Ectodermal cell (in vitro differentiated cells): ENCODE measurements at regions not wholly inside any gene's neighbourhood (a gene's known extent, or its start where the extent isn't known, plus 50 kb on each side); places are given as distances from the start of the nearest gene placed in this dataset.

ENCODE experiments used
- H3K27ac ChIP-seq: 2 replicates; pipeline ENCODE4 v1.7.0; 2013; ENCODE audit warnings: mild to moderate bottlenecking, low read depth, low read length; ENCODE audit not compliant: insufficient read depth, poor library complexity, severe bottlenecking
- H3K27me3 ChIP-seq: 2 replicates; pipeline ENCODE4 v1.7.0; 2013; ENCODE audit warnings: mild to moderate bottlenecking, low read length; ENCODE audit not compliant: insufficient read depth, control insufficient read depth, poor library complexity, severe bottlenecking
- H3K36me3 ChIP-seq: one replicate; pipeline ENCODE4 v1.7.0; 2013; ENCODE audit warnings: low read length; ENCODE audit not compliant: control insufficient read depth, insufficient read depth
- H3K4me1 ChIP-seq: one replicate; pipeline ENCODE4 v1.7.0; 2013; ENCODE audit warnings: low read length; ENCODE audit not compliant: control insufficient read depth, insufficient read depth
- H3K4me3 ChIP-seq: 2 replicates; pipeline ENCODE4 v1.7.0; 2013; ENCODE audit warnings: low read depth, low read length, control low read depth; ENCODE audit not compliant: insufficient read depth
- H3K9me3 ChIP-seq: 2 replicates; pipeline ENCODE4 v1.7.0; 2013; ENCODE audit warnings: mild to moderate bottlenecking, low read length, moderate library complexity; ENCODE audit not compliant: control insufficient read depth
- WGBS, 2 experiments: methylation state at CpG; one replicate each; pipeline ENCODE4 v1.1.7; 2013; ENCODE audit warnings: missing lambda C conversion rate in 2 of 2; 5-methylcytosine and 5-hydroxymethylcytosine counted together

DNA sequence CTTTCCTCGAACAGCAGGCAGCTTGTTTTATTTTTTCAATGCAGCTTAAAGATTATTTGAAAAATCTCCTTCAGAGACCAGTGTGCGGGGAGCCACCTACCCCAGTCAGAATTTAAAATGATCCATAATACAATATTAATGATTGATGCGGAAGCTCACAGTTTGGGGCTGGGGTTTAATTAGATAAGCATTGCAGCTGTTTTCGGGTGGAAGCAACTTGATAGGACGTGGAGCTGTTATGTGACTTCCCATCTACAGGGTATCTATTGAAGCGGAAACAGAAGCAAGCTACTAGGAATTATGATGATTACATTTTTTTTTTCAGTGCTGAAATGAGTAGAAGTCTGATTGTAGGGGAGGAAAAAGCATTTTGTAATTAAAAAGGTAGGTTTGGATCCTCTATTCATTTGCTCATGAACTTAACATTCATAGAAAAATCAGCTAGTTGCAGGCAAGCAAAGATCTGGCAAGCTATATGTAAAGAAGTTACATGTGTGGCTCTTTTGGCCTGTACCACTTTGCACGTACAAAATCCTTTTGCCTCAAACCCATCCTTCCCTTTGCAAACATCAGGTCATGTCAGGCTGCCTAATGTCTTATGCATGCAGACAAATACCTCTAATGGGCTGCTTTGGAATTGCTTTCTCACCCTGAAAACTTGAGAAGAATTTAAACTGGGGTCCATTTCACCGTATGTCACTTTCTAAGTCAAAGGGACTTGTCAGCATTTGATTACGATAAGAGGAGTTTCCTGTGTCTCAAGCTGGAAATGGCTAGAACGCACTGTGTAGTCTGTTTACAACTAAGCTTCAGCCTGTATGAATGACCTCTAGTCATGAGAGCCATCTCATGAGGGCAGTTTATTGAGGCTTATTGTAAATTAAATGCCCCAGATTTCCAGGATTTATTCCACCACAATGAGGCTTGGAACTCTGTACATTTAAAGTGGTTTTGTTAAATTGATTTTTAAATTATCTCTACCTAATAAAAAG, 267.1 kb upstream of the TMTC4 start:
- H3K4me3 ChIP-seq, result no peak overlapping the region
- H3K36me3 ChIP-seq, result no peaks in the 10 kb centered on the region
- H3K9me3 ChIP-seq, result no peaks in the 10 kb centered on the region
- WGBS, 2 experiments, result 92% methylated on average over 9 to 10 of the region's 10 CpGs
- no peaks in the 10 kb centered on the region for H3K4me1 ChIP-seq
- H3K27ac ChIP-seq, result no peak overlapping the region
- H3K27me3 ChIP-seq, result no peaks in the 10 kb centered on the region

DNA sequence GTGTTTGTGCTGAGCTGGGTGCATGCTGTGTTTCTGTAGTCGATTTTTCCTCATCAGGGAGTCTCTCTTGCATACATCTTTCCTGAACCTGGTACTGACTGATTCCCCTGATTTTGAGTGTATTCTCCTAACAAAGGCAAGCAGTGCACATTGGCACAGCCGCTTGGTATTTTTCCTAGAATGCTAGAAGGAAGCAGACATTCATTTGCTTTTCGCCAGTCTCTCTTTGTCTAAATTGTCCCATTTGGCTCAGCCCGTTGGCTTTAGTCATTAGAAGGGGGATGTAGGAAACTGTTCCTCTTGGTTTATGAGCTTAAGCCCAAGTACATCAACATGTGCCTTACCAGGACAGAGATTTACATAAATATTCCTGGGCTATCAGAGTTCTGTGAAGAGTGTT, 266.1 kb upstream of the TMTC4 start:
- H3K9me3 ChIP-seq, result no peaks in the 10 kb centered on the region
- no peaks in the 10 kb centered on the region for H3K4me1 ChIP-seq
- no peak overlapping the region for H3K4me3 ChIP-seq
- H3K27me3 ChIP-seq, result no peaks in the 10 kb centered on the region
- 92 to 94% methylated on average over 4 of the region's 4 CpGs for WGBS, 2 experiments
- no peak overlapping the region for H3K27ac ChIP-seq
- H3K36me3 ChIP-seq, result no peaks in the 10 kb centered on the region

GRCh38 chr13:100933841-100934240, 259.2 kb upstream of the TMTC4 start:
- Histone ChIP-seq H3K27ac (no peak overlapping the region), H3K4me3 (no peak overlapping the region), H3K4me1 (no peaks in the 10 kb centered on the region), H3K9me3 (no peaks in the 10 kb centered on the region), H3K27me3 (no peaks in the 10 kb centered on the region), H3K36me3 (no peaks in the 10 kb centered on the region)
- WGBS, 2 experiments, result 100% methylated on average over 1 of the region's 1 CpG; no CpG with 5 or more reads in 1 of the 2 experiments

GRCh38 chr13:100922599-100922998, 248.0 kb upstream of the TMTC4 start:
- Histone ChIP-seq H3K4me3 (no peak overlapping the region), H3K27ac (no peak overlapping the region), H3K27me3 (no peaks in the 10 kb centered on the region), H3K9me3 (no peaks in the 10 kb centered on the region), H3K36me3 (no peaks in the 10 kb centered on the region), H3K4me1 (no peaks in the 10 kb centered on the region)
- WGBS, 2 experiments, result 91 to 97% methylated on average over 3 of the region's 3 CpGs

DNA sequence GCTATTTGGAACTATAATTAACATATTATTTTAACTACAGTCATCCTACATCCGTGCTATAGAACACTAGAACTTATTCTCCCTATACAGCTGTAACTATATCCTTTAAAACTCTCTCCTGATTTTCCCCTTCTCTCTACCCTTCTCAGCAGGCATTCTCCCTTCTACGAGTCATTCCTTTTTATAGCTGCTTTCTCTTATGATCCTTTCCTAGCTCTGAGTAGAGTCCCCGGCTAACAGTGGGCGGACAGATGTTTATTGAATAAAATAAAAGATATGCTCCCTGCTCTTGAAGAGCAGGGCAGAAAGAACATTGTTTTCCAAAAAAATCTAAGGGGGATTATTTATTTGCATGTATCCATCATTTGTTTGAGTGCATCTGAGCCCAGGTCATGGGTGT, 246.5 kb upstream of the TMTC4 start:
- Histone ChIP-seq H3K9me3 (no peaks in the 10 kb centered on the region), H3K4me1 (no peaks in the 10 kb centered on the region), H3K27me3 (no peaks in the 10 kb centered on the region), H3K4me3 (no peak overlapping the region), H3K36me3 (no peaks in the 10 kb centered on the region), H3K27ac (no peak overlapping the region)
- 76 to 95% methylated on average over 4 of the region's 4 CpGs for WGBS, 2 experiments

GRCh38 chr13:100917011-100917410, 242.4 kb upstream of the TMTC4 start:
- Histone ChIP-seq H3K27me3 (no peaks in the 10 kb centered on the region), H3K9me3 (no peaks in the 10 kb centered on the region), H3K4me3 (no peak overlapping the region), H3K4me1 (no peaks in the 10 kb centered on the region), H3K27ac (no peak overlapping the region), H3K36me3 (no peaks in the 10 kb centered on the region)
- WGBS, 2 experiments, result 92% methylated on average over 3 of the region's 3 CpGs

- H3K27me3 ChIP-seq, result no peaks in the 10 kb centered on the region
- no peak overlapping the region for H3K27ac ChIP-seq
- WGBS, 2 experiments, result 96 to 98% methylated on average over 6 of the region's 6 CpGs
- H3K36me3 ChIP-seq, result no peaks in the 10 kb centered on the region
- no peaks in the 10 kb centered on the region for H3K4me1 ChIP-seq
- H3K9me3 ChIP-seq, result no peaks in the 10 kb centered on the region
- H3K4me3 ChIP-seq, result no peak overlapping the region
Observed at GRCh38 chr13:100913143-100913542, 238.5 kb upstream of the TMTC4 start.

- WGBS, 2 experiments, result 86 to 94% methylated on average over 3 of the region's 3 CpGs
- H3K27ac ChIP-seq, result no peak overlapping the region
- H3K4me3 ChIP-seq, result no peak overlapping the region
- no peaks in the 10 kb centered on the region for H3K36me3 ChIP-seq
- no peaks in the 10 kb centered on the region for H3K9me3 ChIP-seq
- no peaks in the 10 kb centered on the region for H3K27me3 ChIP-seq
- H3K4me1 ChIP-seq, result no peaks in the 10 kb centered on the region
Observed at GRCh38 chr13:100904293-100904976, 229.8 kb upstream of the TMTC4 start.

- Histone ChIP-seq H3K4me3 (no peak overlapping the region), H3K4me1 (no peaks in the 10 kb centered on the region), H3K27me3 (no peaks in the 10 kb centered on the region), H3K27ac (no peak overlapping the region), H3K36me3 (no peaks in the 10 kb centered on the region), H3K9me3 (no peaks in the 10 kb centered on the region)
- 75% methylated on average over 5 of the region's 5 CpGs for WGBS, 2 experiments
Observed at GRCh38 chr13:100899720-100900316, 225.2 kb upstream of the TMTC4 start.

GRCh38 chr13:100898431-100898830, 223.8 kb upstream of the TMTC4 start:
- no peak overlapping the region for H3K4me3 ChIP-seq
- no peaks in the 10 kb centered on the region for H3K4me1 ChIP-seq
- H3K36me3 ChIP-seq, result no peaks in the 10 kb centered on the region
- H3K27ac ChIP-seq, result no peak overlapping the region
- 94 to 100% methylated on average over 1 of the region's 1 CpG for WGBS, 2 experiments
- no peaks in the 10 kb centered on the region for H3K9me3 ChIP-seq
- no peaks in the 10 kb centered on the region for H3K27me3 ChIP-seq
